HepG2 (cell line): ENCODE measurements at regions not wholly inside any gene's neighbourhood (a gene's known extent, or its start where the extent isn't known, plus 50 kb on each side); places are given as distances from the start of the nearest gene placed in this dataset.

Experiments
- ATAC-seq: fragments of 200-7000 bp; cut with Tn5 transposase; 3 replicates; pipeline ENCODE4 v1.9.1; 2020; ENCODE audit warnings: mild to moderate bottlenecking, moderate library complexity
- BruUV-seq: library from RNA; stranded (reverse); fragments of 400-500 nt; replicated peaks from 2 replicates; lab custom pipeline; 2021; lab: Mats Ljungman, UMichigan
- CTCF ChIA-PET: fragments of 300-600 bp; formaldehyde crosslinking; extraction: SDS; loops from one replicate; lab custom pipeline; 2021; ENCODE audit warnings: low total read pairs, inconsistent platforms, low intra/inter-chr PET ratio; lab: Yijun Ruan, JAX
- POLR2A ChIA-PET: fragments of 350-600 bp; sonication (Branson Sonifier 250); formaldehyde crosslinking; loops from one replicate; lab custom pipeline; 2020; ENCODE audit warnings: antibody characterized with exemption, inconsistent platforms; lab: Yijun Ruan, JAX
- DNase-seq: peaks from one replicate; pipeline ENCODE4 v3.0.0-alpha.2; 2015; ENCODE audit warnings: low spot score
- FAIRE-seq: peaks from 3 replicates; lab custom pipeline; 2011; peaks lifted over from hg19 to GRCh38; lab: Jason Lieb, UNC
- H2AFZ ChIP-seq: one replicate; pipeline ENCODE4 v1.6.1; 2011; ENCODE audit warnings: low read length, inconsistent platforms
- H3K27ac ChIP-seq: fragments of 300-600 bp; 3 replicates; pipeline ENCODE4 v1.8.0; 2011; ENCODE audit warnings: mixed run types, mild to moderate bottlenecking, mixed read lengths, low read length, inconsistent platforms; ENCODE audit not compliant: insufficient read depth; ENCODE audit errors: extremely low read length
- H3K27me3 ChIP-seq, 2 experiments: fragments of 200-600 bp in 1 of 2; 2 replicates in 1 of 2; 3 replicates in 1 of 2; pipeline versions ENCODE4 v1.6.0 to v1.8.0; 2011; ENCODE audit warnings: low read length in 2 of 2, mild to moderate bottlenecking in 2 of 2, moderate library complexity in 2 of 2, inconsistent platforms in 1 of 2; ENCODE audit not compliant: insufficient read depth in 2 of 2, control insufficient read depth in 1 of 2
- H3K36me3 ChIP-seq, 2 experiments: fragments of 200-600 bp in 1 of 2; replicated peaks in 1 of 2; 2 replicates in 1 of 2; 3 replicates in 1 of 2; pipeline versions ENCODE4 v1.5.1 to v1.8.0; 2011; ENCODE audit warnings: low read length in 2 of 2, inconsistent platforms in 1 of 2; ENCODE audit not compliant: insufficient read depth in 2 of 2, control insufficient read depth in 1 of 2
- H3K4me1 ChIP-seq: 2 replicates; pipeline ENCODE4 v1.5.1; 2012; ENCODE audit warnings: low read length, inconsistent platforms; ENCODE audit not compliant: insufficient read depth
- H3K4me2 ChIP-seq: 2 replicates; pipeline ENCODE4 v1.6.0; 2011; ENCODE audit warnings: low read depth, low read length, inconsistent platforms
- H3K4me3 ChIP-seq, 3 experiments: fragments of 200-600 bp in 1 of 3; sonication (generic), shearing (Covaris generic) in 1 of 3; replicated peaks in 1 of 3; 2 replicates each; pipeline ENCODE4 v1.5.1; 2011 to 2016; ENCODE audit warnings: low read length in 3 of 3, inconsistent platforms in 2 of 3, low read depth in 2 of 3, mild to moderate bottlenecking in 2 of 3, control low read depth in 1 of 3, mixed read lengths in 1 of 3; ENCODE audit not compliant: insufficient read depth in 1 of 3
- H3K79me2 ChIP-seq: one replicate; pipeline ENCODE4 v1.6.1; 2011; ENCODE audit warnings: low read length, inconsistent platforms; ENCODE audit not compliant: insufficient read depth
- H3K9ac ChIP-seq: 2 replicates; pipeline ENCODE4 v1.6.0; 2011; ENCODE audit warnings: mild to moderate bottlenecking, low read depth, low read length, inconsistent platforms; ENCODE audit not compliant: insufficient read depth
- H3K9me3 ChIP-seq: 2 replicates; pipeline ENCODE4 v1.5.1; 2012; ENCODE audit warnings: mild to moderate bottlenecking, low read length
- H4K20me1 ChIP-seq: 2 replicates; pipeline ENCODE4 v1.6.0; 2011; ENCODE audit warnings: inconsistent platforms, mild to moderate bottlenecking, low read length, moderate library complexity; ENCODE audit not compliant: insufficient read depth
- CC2D1A ChIP-seq: sonication (generic); formaldehyde crosslinking; IDR thresholded peaks from 2 replicates; pipeline ENCODE4 v1.8.1; 2023; ENCODE audit warnings: mild to moderate bottlenecking, missing genetic modification reagents
- HHEX ChIP-seq: IDR thresholded peaks from 2 replicates; pipeline ENCODE4 v1.6.1; 2016; ENCODE audit warnings: control low read depth
- SALL2 ChIP-seq: sonication (generic); formaldehyde crosslinking; IDR thresholded peaks from 2 replicates; pipeline ENCODE4 v1.8.1; 2023; ENCODE audit warnings: mild to moderate bottlenecking, missing genetic modification reagents, inconsistent platforms
- THAP11 ChIP-seq: IDR thresholded peaks from 2 replicates; pipeline ENCODE4 v1.6.1; 2016; ENCODE audit warnings: missing biosample characterization, missing genetic modification reagents
- ZNF124 ChIP-seq: sonication (generic); formaldehyde crosslinking; IDR thresholded peaks from 2 replicates; pipeline ENCODE4 v1.4.0; 2020; ENCODE audit warnings: missing genetic modification reagents
- ZNF230 ChIP-seq: sonication (generic); formaldehyde crosslinking; IDR thresholded peaks from 2 replicates; pipeline ENCODE4 v1.4.0; 2020; ENCODE audit warnings: mild to moderate bottlenecking, missing genetic modification reagents
- ZNF234 ChIP-seq: sonication (generic); formaldehyde crosslinking; conservative IDR thresholded peaks from 2 replicates; pipeline ENCODE4 v1.5.1; 2020; ENCODE audit warnings: mild to moderate bottlenecking, missing genetic modification reagents
- ZNF83 ChIP-seq: sonication (generic); formaldehyde crosslinking; IDR thresholded peaks from 2 replicates; pipeline ENCODE4 v1.4.0; 2020; ENCODE audit warnings: missing genetic modification reagents, mild to moderate bottlenecking, borderline replicate concordance
- WGBS: methylation state at CpG from one replicate; pipeline ENCODE4 v1.1.6; 2017; ENCODE audit warnings: low lambda C conversion rate; 5-methylcytosine and 5-hydroxymethylcytosine counted together
- in situ Hi-C: cut with HindIII; loops from 2 replicates; pipeline ENCODE4 v1.10.0; 2017; ENCODE audit warnings: low pct_unique_long_range_greater_than_20kb; ENCODE audit not compliant: extremely low pct_ligation_motif_present
- intact Hi-C: fragments of 100-400 bp; cut with micrococcal nuclease; formaldehyde crosslinking; loops from one replicate; pipeline ENCODE4 v1.10.0; 2022; ENCODE audit not compliant: unreplicated experiment
- TF ChIP-seq, protein P1 (sequence below): sonication (generic); formaldehyde crosslinking; IDR thresholded peaks from 2 replicates; pipeline ENCODE4 v1.5.1; 2020; ENCODE audit warnings: mild to moderate bottlenecking, missing genetic modification reagents
- TF ChIP-seq, protein P2 (sequence below): sonication (generic); formaldehyde crosslinking; IDR thresholded peaks from 2 replicates; pipeline ENCODE4 v1.5.1; 2020; ENCODE audit warnings: missing genetic modification reagents, mild to moderate bottlenecking, borderline replicate concordance
- TF ChIP-seq, protein P3 (sequence below): sonication (generic); formaldehyde crosslinking; IDR thresholded peaks from 2 replicates; pipeline ENCODE4 v1.4.0; 2020; ENCODE audit warnings: missing genetic modification reagents

DNA sequence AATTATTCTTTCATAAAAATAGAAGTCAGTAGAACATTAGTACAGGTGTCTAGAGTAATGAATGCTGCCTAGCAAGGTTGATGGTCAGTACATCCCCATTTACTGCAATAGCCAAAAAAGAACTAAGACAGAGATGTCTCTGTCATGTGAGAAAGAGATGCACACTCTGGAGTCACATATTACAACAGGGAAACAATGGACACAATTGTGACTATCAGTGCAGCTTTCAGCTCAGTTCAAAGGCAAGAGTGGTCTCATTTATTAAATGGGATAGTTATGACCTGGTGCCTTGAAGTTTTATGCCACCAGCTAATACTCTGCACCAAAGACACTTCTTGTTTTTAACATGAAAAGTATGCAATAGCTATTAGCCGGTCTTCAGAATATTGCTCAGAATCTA lies 194.9 kb upstream of the CHAC2 start:
- H3K79me2 ChIP-seq = no peaks in the 10 kb centered on the region
- TF ChIP-seq ZNF230 (CRISPR knock-in tag) = no peak
- TF ChIP-seq ZNF83 (CRISPR knock-in tag) = no peak
- no peak for TF ChIP-seq ZNF124 (CRISPR knock-in tag)
- no peak for TF ChIP-seq CC2D1A (CRISPR knock-in tag)
- no peak for TF ChIP-seq HHEX (CRISPR knock-in tag)
- TF ChIP-seq, protein P1, sequence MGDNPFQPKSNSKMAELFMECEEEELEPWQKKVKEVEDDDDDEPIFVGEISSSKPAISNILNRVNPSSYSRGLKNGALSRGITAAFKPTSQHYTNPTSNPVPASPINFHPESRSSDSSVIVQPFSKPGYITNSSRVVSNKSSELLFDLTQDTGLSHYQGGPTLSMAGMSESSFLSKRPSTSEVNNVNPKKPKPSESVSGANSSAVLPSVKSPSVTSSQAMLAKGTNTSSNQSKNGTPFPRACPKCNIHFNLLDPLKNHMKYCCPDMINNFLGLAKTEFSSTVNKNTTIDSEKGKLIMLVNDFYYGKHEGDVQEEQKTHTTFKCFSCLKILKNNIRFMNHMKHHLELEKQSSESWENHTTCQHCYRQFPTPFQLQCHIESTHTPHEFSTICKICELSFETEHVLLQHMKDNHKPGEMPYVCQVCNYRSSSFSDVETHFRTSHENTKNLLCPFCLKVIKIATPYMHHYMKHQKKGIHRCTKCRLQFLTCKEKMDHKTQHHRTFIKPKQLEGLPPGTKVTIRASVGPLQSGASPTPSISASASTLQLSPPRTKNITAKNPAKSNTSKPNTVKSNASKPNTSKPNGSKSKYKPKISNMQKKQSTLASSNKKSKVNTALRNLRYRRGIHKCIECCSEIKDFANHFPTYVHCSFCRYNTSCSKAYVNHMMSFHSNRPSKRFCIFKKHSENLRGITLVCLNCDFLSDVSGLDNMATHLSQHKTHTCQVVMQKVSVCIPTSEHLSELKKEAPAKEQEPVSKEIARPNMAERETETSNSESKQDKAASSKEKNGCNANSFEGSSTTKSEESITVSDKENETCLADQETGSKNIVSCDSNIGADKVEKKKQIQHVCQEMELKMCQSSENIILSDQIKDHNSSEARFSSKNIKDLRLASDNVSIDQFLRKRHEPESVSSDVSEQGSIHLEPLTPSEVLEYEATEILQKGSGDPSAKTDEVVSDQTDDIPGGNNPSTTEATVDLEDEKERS (CRISPR knock-in tag) = no peak
- TF ChIP-seq, protein P2, sequence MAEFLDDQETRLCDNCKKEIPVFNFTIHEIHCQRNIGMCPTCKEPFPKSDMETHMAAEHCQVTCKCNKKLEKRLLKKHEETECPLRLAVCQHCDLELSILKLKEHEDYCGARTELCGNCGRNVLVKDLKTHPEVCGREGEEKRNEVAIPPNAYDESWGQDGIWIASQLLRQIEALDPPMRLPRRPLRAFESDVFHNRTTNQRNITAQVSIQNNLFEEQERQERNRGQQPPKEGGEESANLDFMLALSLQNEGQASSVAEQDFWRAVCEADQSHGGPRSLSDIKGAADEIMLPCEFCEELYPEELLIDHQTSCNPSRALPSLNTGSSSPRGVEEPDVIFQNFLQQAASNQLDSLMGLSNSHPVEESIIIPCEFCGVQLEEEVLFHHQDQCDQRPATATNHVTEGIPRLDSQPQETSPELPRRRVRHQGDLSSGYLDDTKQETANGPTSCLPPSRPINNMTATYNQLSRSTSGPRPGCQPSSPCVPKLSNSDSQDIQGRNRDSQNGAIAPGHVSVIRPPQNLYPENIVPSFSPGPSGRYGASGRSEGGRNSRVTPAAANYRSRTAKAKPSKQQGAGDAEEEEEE (CRISPR knock-in tag) = no peak
- no peak for TF ChIP-seq SALL2 (CRISPR knock-in tag)
- TF ChIP-seq ZNF234 (CRISPR knock-in tag) = no peak
- TF ChIP-seq, protein P3, sequence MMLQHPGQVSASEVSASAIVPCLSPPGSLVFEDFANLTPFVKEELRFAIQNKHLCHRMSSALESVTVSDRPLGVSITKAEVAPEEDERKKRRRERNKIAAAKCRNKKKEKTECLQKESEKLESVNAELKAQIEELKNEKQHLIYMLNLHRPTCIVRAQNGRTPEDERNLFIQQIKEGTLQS = no peak
- no peak for TF ChIP-seq THAP11 (CRISPR knock-in tag)
- TF ChIP-seq, all 625 proteins: peak for 0
- no peak overlapping the region for H3K4me3 ChIP-seq
- no peaks in the 10 kb centered on the region for H4K20me1 ChIP-seq
- ATAC-seq (no peak), DNase-seq (no peak), FAIRE-seq (no peak)
- no peak overlapping the region for H3K27ac ChIP-seq
- in situ Hi-C loops = no loop called here
- no TSS peak for BruUV-seq
- H3K9ac ChIP-seq = no peak overlapping the region
- no peak overlapping the region for H2AFZ ChIP-seq
- CTCF ChIA-PET = no interaction called here
- peaks cover 0 to 5% of the 10 kb centered on the region in 2 experiments; a peak in 2 of 5 replicates for H3K27me3 ChIP-seq
- no peak overlapping the region for H3K4me2 ChIP-seq
- 0% methylated on average over 1 of the region's 1 CpG for WGBS
- H3K9me3 ChIP-seq = no peaks in the 10 kb centered on the region
- H3K36me3 ChIP-seq = no peaks in the 10 kb centered on the region
- POLR2A ChIA-PET = no interaction called here
- intact Hi-C loops = no loop called here
- no peaks in the 10 kb centered on the region for H3K4me1 ChIP-seq
